Keratinocyte (primary cell): ENCODE measurements at regions not wholly inside any gene's neighbourhood (a gene's known extent, or its start where the extent isn't known, plus 50 kb on each side); places are given as distances from the start of the nearest gene placed in this dataset.

Source experiments
- DNase-seq: peaks from one replicate; pipeline ENCODE4 v3.0.0-alpha.2; 2011; ENCODE audit warnings: low read depth, missing footprints, low spot score
- FAIRE-seq: peaks from 2 replicates; lab custom pipeline; 2011; peaks lifted over from hg19 to GRCh38; lab: Jason Lieb, UNC
- H2AFZ ChIP-seq: 2 replicates; pipeline ENCODE4 v1.6.0; 2012; ENCODE audit warnings: low read length, control low read depth, inconsistent platforms; ENCODE audit not compliant: control insufficient read depth
- H3K27ac ChIP-seq: 2 replicates; pipeline ENCODE4 v1.5.1; 2011; ENCODE audit warnings: low read length; ENCODE audit not compliant: control insufficient read depth, insufficient read depth
- H3K27me3 ChIP-seq: 3 replicates; pipeline ENCODE4 v1.6.0; 2011; ENCODE audit warnings: low read length; ENCODE audit not compliant: control insufficient read depth, insufficient read depth; ENCODE audit errors: extremely low read depth
- H3K36me3 ChIP-seq, 2 experiments: 2 replicates in 1 of 2; 3 replicates in 1 of 2; pipeline ENCODE4 v1.5.1; 2011; ENCODE audit warnings: low read length in 2 of 2, mild to moderate bottlenecking in 1 of 2; ENCODE audit not compliant: control insufficient read depth in 2 of 2, insufficient read depth in 2 of 2; ENCODE audit errors: extremely low read depth in 1 of 2
- H3K4me1 ChIP-seq: 3 replicates; pipeline ENCODE4 v1.5.1; 2011; ENCODE audit warnings: low read length; ENCODE audit not compliant: control insufficient read depth, insufficient read depth; ENCODE audit errors: extremely low read depth
- H3K4me2 ChIP-seq: 3 replicates; pipeline ENCODE4 v1.6.0; 2011; ENCODE audit warnings: low read depth, low read length; ENCODE audit not compliant: control insufficient read depth, insufficient read depth; ENCODE audit errors: extremely low read depth
- H3K4me3 ChIP-seq, 3 experiments: fragments of 200-600 bp in 1 of 3; sonication (generic) in 1 of 3; 2 replicates in 2 of 3; 3 replicates in 1 of 3; pipeline ENCODE4 v1.5.1; 2011 to 2016; ENCODE audit warnings: low read length in 3 of 3, mild to moderate bottlenecking in 3 of 3, control low read depth in 2 of 3, inconsistent platforms in 1 of 3, low read depth in 1 of 3, mixed read lengths in 1 of 3, mixed run types in 1 of 3, moderate library complexity in 1 of 3; ENCODE audit not compliant: control insufficient read depth in 2 of 3, insufficient read depth in 2 of 3; ENCODE audit errors: extremely low read depth in 1 of 3
- H3K79me2 ChIP-seq: 2 replicates; pipeline ENCODE4 v1.6.0; 2012; ENCODE audit warnings: low read length; ENCODE audit not compliant: control insufficient read depth, insufficient read depth
- H3K9ac ChIP-seq: 3 replicates; pipeline ENCODE4 v1.6.0; 2011; ENCODE audit warnings: low read length; ENCODE audit not compliant: control insufficient read depth, insufficient read depth; ENCODE audit errors: extremely low read depth
- H3K9me1 ChIP-seq: 3 replicates; pipeline ENCODE4 v1.6.0; 2011; ENCODE audit warnings: low read length; ENCODE audit not compliant: control insufficient read depth, insufficient read depth; ENCODE audit errors: extremely low read depth
- H3K9me3 ChIP-seq: 2 replicates; pipeline ENCODE4 v1.5.1; 2012; ENCODE audit warnings: low read depth, low read length; ENCODE audit not compliant: control insufficient read depth
- H4K20me1 ChIP-seq: 3 replicates; pipeline ENCODE4 v1.6.0; 2011; ENCODE audit warnings: low read length; ENCODE audit not compliant: control insufficient read depth, insufficient read depth; ENCODE audit errors: extremely low read depth
- EZH2 ChIP-seq: IDR thresholded peaks from one replicate; pipeline ENCODE4 v1.6.1; 2012; ENCODE audit warnings: inconsistent platforms, mild to moderate bottlenecking, low read length, moderate library complexity
- dilution Hi-C: fragments of 300-500 bp; cut with MboI; formaldehyde crosslinking; loops from one replicate; pipeline ENCODE4 v1.7.0; 2020; ENCODE audit warnings: low sequenced_read_pairs; ENCODE audit not compliant: extremely low pct_ligation_motif_present
- TF ChIP-seq, protein P1 (sequence below), 3 experiments: IDR thresholded peaks in 1 of 3; conservative IDR thresholded peaks in 1 of 3; optimal IDR thresholded peaks in 1 of 3; 2 replicates in 2 of 3; 3 replicates in 1 of 3; pipeline versions ENCODE3 to v1.5.1; 2011; ENCODE audit warnings: low read length in 3 of 3, mild to moderate bottlenecking in 3 of 3, moderate library complexity in 2 of 3, control low read depth in 1 of 3, inconsistent platforms in 1 of 3; ENCODE audit not compliant: insufficient read depth in 2 of 3; ENCODE audit errors: extremely low read depth in 1 of 3

GRCh38 chr17:36777118-36777517, 160.2 kb upstream of the LHX1 start:
- dilution Hi-C loops: no loop called here
- Histone ChIP-seq H2AFZ (no peak overlapping the region), H3K27ac (no peak overlapping the region), H3K9me1 (no peaks in the 10 kb centered on the region), H3K79me2 (no peaks in the 10 kb centered on the region), H3K36me3 (no peaks in the 10 kb centered on the region), H3K9ac (no peak overlapping the region), H4K20me1 (no peaks in the 10 kb centered on the region), H3K27me3 (peaks cover 20% of the 10 kb centered on the region), H3K4me3 (no peak overlapping the region), H3K4me2 (no peak overlapping the region), H3K4me1 (no peaks in the 10 kb centered on the region), H3K9me3 (no peaks in the 10 kb centered on the region)
- TF ChIP-seq, protein P1, sequence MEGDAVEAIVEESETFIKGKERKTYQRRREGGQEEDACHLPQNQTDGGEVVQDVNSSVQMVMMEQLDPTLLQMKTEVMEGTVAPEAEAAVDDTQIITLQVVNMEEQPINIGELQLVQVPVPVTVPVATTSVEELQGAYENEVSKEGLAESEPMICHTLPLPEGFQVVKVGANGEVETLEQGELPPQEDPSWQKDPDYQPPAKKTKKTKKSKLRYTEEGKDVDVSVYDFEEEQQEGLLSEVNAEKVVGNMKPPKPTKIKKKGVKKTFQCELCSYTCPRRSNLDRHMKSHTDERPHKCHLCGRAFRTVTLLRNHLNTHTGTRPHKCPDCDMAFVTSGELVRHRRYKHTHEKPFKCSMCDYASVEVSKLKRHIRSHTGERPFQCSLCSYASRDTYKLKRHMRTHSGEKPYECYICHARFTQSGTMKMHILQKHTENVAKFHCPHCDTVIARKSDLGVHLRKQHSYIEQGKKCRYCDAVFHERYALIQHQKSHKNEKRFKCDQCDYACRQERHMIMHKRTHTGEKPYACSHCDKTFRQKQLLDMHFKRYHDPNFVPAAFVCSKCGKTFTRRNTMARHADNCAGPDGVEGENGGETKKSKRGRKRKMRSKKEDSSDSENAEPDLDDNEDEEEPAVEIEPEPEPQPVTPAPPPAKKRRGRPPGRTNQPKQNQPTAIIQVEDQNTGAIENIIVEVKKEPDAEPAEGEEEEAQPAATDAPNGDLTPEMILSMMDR (optimal IDR thresholded peaks at IDR 0.05 in 1 of 3, IDR thresholded peaks at IDR 0.05 in 1 of 3, conservative IDR thresholded peaks at IDR 0.05 in 1 of 3; ENCODE audit: extremely low read depth in 1 of 3, insufficient read depth in 2 of 3, low read length in 3 of 3): no peak
- TF ChIP-seq EZH2: no peak
- DNase-seq (no peak), FAIRE-seq (no peak)

GRCh38 chr17:36778448-36778847, 158.8 kb upstream of the LHX1 start:
- Histone ChIP-seq H3K4me2 (no peak overlapping the region), H3K27ac (no peak overlapping the region), H3K36me3 (no peaks in the 10 kb centered on the region), H3K4me3 (no peak overlapping the region), H2AFZ (no peak overlapping the region), H3K27me3 (peaks cover 15% of the 10 kb centered on the region), H3K9me3 (no peaks in the 10 kb centered on the region), H3K9me1 (no peaks in the 10 kb centered on the region), H3K4me1 (no peaks in the 10 kb centered on the region), H3K9ac (no peak overlapping the region), H3K79me2 (no peaks in the 10 kb centered on the region), H4K20me1 (no peaks in the 10 kb centered on the region)
- TF ChIP-seq, protein P1 (optimal IDR thresholded peaks at IDR 0.05 in 1 of 3, IDR thresholded peaks at IDR 0.05 in 1 of 3, conservative IDR thresholded peaks at IDR 0.05 in 1 of 3; ENCODE audit: extremely low read depth in 1 of 3, insufficient read depth in 2 of 3, low read length in 3 of 3): no peak
- TF ChIP-seq EZH2: no peak
- dilution Hi-C loops: no loop called here
- FAIRE-seq: no peak
- no peak for DNase-seq
